Caki2 (cell line): ENCODE measurements at regions not wholly inside any gene's neighbourhood (a gene's known extent, or its start where the extent isn't known, plus 50 kb on each side); places are given as distances from the start of the nearest gene placed in this dataset.

Experiments
- DNase-seq: peaks from one replicate; pipeline ENCODE4 v3.0.0-alpha.2; 2015; ENCODE audit warnings: low read depth
- in situ Hi-C: cut with HindIII; loops from 2 replicates; pipeline ENCODE4 v1.10.0; 2016; ENCODE audit warnings: low sequenced_read_pairs, low pct_unique_long_range_greater_than_20kb, mixed read lengths

DNA sequence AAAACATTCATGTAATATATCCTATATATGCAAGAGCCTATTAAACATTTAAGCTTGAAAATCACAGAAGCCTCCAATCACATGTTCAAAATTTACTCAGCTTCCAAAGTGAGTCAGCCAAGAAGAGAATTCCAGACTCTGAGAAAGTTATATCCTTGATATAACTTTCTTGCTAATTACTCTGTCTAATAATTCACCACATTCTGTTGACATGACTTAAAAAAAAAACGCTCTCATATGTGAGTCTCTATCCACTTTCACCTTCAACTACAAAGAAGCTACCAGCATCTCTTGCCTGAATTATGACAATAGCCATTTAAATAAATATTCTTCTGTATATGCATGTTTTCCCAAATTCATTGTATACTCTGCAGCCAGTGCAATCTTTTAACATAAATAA, 1116.3 kb upstream of the CADM2 start:
- in situ Hi-C loops = no loop called here
- DNase-seq = peak; percentile 62

DNA sequence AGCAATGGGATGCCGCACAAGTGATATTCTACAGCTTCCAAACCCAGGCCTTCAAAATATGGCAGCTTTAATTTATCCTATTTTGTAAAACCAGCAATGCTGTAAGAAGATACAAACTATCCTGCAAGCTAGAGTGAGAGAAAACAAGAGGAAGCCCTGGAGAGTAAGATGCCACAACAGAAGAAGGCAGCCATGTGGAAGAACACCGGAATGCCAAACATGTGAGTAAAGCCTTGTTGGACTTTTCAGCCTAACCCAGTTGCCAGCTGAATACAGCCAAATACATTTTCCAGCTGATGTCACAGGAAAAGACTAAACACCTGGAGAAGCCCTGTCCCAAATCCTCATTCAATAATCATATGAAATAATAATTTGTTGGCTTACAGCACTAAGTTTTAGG, 1115.1 kb upstream of the CADM2 start:
- in situ Hi-C loops = no loop called here
- peak; percentile 42 for DNase-seq

DNA sequence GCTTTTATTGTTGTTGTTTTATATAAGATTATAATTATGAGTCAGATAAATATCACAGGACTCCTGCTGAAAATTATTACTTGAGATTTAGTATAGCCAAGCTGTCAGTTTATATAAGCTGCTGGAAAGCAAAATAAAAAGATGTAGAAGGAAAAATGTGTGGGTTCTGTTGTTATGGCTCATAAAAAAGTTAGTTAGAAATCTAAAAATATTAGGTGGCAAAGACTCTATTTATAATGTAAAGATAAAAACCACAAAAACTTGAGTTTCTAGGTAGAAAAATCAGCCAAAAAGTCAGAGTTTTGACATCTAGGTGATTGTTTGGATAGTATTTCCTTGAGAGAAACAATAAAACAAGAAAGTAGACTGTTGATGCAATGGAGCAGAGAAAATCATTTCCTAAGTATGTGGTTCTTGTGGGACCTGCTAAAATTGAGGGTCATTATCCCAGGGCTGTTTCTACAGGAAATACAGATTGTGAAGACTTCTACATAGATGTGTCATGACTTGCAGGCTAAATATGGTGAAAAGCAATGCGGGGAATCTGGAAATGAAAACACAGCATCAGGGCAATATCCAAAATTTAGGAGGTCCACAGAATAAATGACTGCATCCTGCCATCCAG, 1109.6 kb upstream of the CADM2 start:
- DNase-seq = no peak
- in situ Hi-C loops = no loop called here

DNA sequence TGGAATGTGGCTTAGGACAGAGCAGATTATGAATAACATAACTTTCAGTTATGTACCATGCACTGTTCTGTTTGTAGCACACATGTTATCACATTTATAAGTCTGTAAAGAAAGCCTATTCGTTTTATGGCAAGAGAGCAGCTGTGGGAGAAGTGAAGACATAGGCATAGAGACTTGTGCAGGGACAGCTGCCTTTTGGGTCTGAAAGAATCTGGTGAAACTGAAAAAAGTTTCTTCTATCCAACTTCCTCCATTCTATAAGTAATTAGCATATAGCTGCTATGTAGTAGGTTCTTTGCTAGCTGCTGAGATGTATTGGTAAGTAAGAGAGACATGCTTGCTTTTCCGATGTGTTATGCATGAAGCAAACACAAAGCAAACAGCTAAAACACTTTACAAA, 1095.4 kb upstream of the CADM2 start:
- in situ Hi-C loops = no loop called here

DNA sequence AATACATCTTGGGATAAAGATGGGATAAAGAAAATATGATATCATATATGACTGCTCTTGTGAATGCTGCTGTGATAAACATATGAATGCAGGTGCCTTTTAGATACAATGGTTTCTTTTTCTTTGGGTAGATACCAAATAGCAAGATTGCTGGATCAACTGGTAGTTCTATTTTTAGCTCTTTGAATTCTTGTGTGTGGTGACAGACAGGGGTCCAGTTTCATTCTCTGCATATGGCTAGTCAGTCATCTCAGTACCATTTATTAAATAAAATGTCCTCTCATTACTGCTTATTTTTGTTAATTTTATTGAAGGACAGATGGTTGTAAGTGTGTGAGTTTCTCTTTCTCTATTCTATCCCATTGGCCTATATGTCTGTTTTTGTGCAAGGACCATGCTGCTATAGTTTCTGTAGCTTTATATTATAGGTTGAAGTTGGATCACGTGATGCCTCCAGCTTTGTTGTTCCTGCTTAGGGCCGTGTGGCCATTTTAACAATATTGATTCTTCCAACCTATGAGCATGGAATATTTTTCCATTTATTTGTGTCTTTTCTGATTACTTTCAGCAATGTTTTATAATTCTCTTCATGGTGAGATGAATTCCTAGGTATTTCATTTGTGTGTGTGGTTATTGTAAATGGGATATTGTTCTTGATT, 1089.8 kb upstream of the CADM2 start:
- in situ Hi-C loops = no loop called here
- DNase-seq = no peak

More for the DNA sequence above, 1095.4 kb upstream of the CADM2 start:
- no peak for DNase-seq

DNA sequence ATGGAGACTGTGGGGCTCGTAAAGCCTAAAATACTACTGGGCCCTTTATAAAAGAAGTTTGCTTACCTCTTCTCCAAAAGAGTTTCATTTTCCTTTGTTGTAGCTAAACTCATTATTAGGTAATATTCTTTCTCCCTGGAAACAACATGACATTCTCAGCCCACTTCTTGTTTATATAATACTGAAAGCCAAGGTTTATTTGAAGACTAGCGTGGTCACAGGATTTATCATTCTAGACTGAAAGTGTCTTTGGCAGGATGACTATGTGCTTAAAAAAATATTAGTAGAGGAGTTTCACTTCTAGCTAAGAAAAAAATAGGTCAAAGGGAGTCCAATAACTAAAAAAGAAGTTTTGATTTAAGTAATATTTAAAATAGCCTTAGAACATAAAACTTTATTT, 1085.2 kb upstream of the CADM2 start:
- DNase-seq = no peak
- in situ Hi-C loops = no loop called here

DNA sequence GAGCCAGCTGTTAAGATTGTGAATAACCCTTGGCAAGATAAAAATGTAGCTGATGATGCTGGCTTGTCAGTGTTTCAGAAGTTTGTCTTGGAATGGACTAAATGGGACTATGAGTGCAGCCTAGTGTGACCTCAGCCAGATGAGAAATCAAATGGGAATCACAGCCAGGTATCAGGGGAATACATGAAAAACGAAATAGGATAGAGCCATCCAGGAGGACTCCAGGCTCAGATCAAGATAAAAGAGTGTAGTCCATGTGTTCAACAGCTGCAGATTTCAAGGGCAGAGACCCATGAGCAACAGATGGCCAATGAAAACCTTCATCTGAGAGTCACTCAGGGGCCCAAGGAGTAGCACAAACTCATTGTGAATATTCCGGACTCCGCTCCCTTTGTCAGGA, 1080.9 kb upstream of the CADM2 start:
- no peak for DNase-seq
- in situ Hi-C loops = no loop called here

DNA sequence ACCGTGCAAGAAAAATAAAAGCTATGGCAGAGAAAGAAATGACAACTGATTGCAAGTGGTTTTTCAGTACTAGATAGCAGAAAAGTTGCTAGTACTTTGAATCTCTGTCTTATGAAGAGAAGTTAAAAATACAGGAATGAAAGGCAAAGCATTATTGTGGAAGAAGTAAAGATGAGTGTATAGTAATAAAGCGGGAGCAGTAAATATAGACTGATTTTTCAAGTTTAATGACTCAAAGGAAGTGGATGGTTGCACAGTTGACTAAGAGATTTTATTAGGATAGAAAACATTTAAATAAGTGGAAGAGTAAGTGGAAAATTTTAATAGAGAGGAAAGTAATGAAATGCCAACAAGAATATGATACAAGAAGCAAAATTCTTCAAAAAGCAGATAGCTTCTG, 1076.1 kb upstream of the CADM2 start:
- no peak for DNase-seq
- in situ Hi-C loops = no loop called here

DNA sequence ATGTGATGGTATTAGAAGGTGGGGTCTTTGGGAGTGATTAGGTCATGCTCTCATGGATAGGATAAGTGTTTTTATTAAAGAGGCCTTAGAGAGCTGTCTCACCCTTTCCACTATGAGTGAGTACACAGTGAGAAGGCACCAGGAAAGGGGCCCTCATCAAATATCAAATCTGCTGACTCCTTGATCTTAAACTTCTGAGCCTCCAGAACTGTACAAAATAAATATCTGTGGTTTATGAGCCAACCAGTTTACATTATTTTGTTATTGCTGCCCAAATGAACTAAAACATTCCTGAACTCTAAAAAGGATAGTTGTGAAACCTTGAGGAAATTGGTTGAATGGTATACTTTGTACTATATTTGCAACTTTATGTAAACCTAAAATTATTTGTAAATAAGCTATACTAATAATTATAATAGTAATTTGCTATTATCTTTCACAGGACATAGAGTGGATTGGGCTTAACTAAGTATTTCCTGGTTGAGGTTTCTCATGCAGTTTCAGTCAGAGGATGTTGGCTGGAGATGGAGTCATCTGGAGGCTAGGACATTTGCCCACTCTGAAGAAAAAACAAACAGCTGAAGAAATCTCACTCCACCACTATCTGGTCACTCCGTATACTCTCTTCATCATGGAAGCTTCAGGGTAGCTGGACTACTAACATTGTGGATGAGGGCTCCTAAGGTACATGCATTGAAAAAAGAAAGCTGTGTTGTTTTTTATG, 1068.6 kb upstream of the CADM2 start:
- in situ Hi-C loops = no loop called here
- DNase-seq = no peak

DNA sequence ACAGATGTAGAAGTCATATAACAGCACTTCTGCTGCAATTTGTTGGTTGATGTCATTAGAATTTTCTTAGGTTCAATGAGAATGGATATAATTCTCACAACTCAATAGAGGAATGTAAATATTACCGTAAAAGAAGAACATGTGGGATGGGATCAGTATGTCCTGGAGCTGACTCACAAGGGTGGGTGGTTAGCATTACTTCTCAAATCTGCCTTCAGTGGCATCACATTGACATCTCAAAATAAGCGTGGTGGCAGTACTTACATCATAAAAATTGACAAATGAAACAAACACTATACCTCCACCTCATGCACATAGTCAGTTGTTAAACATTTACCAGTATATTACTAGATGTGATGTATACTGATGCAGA, 1068.0 kb upstream of the CADM2 start:
- in situ Hi-C loops = no loop called here
- DNase-seq = no peak

DNA sequence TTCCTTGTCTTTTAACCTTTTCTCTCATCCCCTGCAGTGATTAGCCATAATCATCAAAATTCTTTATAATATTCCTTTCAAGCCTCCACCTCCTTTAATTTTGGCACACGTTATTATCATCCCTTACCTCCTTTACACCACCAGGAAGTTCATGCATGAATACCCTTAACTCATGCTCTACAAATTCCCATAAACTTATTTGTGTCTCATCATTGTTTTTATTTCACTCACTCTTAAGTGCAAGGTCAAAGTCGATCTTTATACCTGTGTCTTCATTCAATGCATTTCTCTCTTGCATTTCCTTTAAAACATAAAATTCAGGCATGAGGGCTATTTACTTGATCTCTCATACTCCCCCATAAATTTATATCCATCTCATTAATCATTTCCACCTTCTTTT, 1064.6 kb upstream of the CADM2 start:
- in situ Hi-C loops = no loop called here
- peak; percentile 57 for DNase-seq

DNA sequence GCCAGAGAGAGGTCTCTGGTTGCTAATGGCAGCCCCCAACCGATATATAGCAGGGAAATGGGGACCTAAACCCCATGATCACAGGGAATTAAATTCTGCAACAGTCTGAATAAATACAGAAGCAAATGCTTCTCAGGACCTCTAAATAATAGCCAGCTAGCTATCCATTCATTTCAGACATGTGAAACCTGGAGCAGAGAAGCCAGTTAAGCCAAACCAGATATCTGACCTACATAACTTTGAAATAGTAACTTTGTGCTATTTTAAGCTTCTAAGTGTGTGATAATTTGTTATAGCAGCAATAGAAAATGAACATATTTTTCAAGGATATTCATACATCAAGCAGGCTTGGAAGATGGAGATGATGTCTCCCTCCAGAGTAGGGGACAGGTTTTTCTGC, 1062.9 kb upstream of the CADM2 start:
- in situ Hi-C loops = no loop called here
- no peak for DNase-seq

DNA sequence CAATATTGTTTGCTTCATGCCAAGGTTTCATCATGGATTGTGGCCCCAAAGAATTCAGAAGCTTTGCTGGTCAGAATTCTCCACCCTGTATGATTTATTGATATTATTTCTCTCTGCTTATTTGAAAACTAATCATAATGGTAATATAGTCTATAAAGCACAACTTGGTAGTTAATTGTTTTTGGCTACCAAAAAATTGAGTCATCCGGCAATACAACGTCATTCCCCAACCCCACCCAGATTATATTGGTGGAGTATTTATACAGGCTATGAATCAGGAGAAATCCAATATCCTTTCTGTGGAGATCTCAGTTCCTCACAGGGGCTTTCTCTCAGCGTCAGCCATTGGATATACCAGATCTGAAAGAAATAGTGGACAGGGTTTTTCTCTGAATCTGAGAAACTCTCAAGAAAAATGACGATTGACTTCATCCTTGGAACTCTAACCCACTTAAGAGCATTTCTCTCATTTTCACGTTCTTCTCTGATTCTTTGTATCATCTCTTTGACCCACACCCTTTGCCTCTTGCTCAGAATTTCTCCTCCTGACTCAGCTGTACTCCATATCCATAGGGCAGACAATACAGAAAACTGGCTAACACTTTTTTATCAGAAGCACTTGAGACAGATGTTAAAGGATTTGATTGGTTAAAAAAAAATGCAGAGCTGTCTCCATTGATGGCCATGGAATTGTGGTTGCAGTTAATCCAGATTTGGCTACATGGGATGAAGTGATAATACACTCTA, 1055.8 kb upstream of the CADM2 start:
- in situ Hi-C loops = no loop called here

DNA sequence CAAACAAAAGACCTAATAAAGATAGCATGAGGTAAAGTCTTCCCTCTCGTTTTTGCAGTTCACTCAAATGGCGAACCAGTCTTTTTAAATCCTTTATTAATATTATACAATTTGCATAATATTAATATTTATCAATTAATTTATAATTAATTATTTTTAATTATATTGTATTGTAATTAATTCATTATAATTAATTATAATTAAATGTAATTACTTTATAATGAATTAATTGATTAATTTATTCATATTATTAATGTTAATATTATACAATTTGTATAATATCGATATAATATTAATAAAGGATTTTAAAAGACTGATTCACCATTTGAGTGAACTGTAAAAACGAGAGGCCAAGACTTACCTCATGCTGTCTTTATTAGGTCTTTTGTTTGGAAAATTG, 1045.4 kb upstream of the CADM2 start:
- in situ Hi-C loops = no loop called here
- DNase-seq = no peak

More for the DNA sequence above, 1055.8 kb upstream of the CADM2 start:
- no peak for DNase-seq

DNA sequence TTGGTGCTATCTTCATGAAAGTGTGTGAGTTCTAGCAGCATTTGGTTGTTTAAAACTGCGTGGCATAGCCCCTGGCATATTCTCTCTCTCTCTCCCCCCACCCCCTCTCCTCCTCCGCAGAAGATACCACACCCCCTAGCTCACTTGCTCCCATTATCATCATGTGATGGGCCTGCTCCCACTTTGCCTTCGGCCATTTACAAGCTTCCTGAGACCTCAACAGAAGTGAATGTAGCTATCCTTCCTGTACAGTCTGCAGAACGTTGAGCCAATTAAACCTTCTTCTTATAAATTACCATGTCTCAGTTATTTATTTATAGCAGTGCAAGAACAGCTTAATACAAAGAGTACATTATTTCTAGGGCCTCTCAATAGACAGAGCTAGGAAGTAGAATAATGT, 1032.5 kb upstream of the CADM2 start:
- no peak for DNase-seq
- in situ Hi-C loops = no loop called here

DNA sequence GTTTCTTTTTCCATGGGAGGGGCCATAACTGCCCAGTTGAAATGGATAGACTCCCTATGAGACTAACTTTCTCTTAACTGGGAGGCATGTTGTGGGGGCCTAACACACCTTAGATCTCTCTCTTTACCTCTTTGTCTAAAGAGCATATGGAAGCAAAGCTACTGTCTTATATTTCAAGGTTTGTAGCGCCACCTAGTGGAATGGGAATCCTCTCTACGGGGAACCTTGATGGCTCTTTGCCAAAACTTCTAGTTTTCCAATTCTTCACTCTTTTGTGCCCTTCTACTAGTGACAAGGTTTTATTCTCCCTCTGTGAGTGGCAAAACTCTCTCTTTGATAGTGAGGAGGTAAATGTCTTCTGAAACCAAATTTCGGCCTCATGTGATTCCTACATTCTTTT, 1030.4 kb upstream of the CADM2 start:
- in situ Hi-C loops = no loop called here
- DNase-seq = no peak

DNA sequence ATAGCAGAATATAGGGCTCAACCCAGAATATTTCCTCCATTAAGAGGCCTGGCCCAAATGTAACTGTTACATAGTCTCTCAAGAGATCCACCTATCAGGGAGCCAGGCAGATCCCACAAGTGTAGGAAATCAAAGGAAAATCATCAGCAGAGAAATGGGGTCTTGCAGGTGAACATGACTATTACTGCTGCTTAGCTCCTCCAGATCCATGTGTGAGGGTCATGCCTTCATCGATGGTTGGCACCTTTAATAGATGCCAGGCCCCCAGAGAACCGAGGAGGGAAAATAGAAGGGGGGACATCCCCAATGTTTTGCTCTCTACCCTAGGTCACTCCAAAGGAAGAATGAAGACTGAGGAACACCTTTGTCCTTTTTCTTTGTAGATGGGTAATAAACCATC, 1029.9 kb upstream of the CADM2 start:
- in situ Hi-C loops = no loop called here

DNA sequence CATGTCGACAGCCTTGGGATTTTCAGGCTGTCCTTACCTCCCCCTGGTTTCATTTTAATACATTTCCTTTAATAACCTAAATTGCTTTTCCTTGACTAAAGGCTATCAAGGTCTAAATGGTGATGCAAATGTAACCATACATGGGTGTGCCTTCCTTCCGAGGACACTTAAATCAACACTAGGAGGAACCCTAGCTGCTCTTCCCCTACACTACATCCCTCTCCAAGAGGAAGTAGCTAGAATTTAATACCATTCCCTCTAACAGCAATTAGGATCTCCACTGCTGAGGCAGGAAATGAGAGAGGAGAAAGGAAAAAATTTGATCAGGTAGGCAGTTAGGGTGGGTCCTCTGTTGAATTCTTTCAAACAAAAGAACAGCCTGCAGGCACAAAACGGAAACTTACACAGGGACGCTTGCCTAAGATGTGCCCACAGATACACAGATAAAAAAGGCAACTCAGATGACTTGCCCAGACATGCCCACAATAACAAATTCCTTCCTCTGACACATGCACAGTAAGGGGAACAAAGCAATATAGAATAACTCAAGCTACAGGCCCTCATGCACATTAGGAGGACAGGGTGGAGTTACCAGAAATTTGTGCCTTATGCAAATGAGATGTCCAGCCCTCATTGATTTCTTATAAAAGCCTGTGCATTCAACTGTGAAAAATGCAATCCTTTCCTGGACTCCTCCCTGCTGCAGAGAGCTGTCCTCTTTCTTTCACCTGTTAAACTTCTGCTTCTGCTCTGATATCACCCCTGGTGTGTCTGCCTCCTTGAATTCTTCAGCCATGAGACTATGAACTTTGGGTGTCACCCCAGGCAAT, 1024.4 kb upstream of the CADM2 start:
- DNase-seq = peak; percentile 83
- in situ Hi-C loops = no loop called here

More for the DNA sequence above, 1029.9 kb upstream of the CADM2 start:
- DNase-seq = no peak
